Mucosa of descending colon (tissue), 3 donors: ENCODE measurements at regions not wholly inside any gene's neighbourhood (a gene's known extent, or its start where the extent isn't known, plus 50 kb on each side); places are given as distances from the start of the nearest gene placed in this dataset.

Experiments used
- ATAC-seq: fragments of 200-7000 bp; cut with Tn5 transposase; one replicate; pipeline ENCODE4 v1.9.1; 2020; ENCODE audit warnings: mild to moderate bottlenecking, moderate library complexity
- DNase-seq, 3 donors: peaks; one replicate each; pipeline ENCODE4 v3.0.0-alpha.2; 2020
- H3K36me3 ChIP-seq: fragments of 200-600 bp; one replicate; pipeline ENCODE4 v1.8.0; 2021; ENCODE audit warnings: low read depth, mild to moderate bottlenecking
- H3K4me1 ChIP-seq: fragments of 200-600 bp; one replicate; pipeline ENCODE4 v1.8.0; 2021; ENCODE audit warnings: low read depth, mild to moderate bottlenecking
- H3K4me3 ChIP-seq: fragments of 200-600 bp; one replicate; pipeline ENCODE4 v1.8.0; 2021; ENCODE audit warnings: mild to moderate bottlenecking
- H3K9me3 ChIP-seq: fragments of 200-600 bp; one replicate; pipeline ENCODE4 v1.8.0; 2021; ENCODE audit warnings: mild to moderate bottlenecking
- CTCF ChIP-seq: fragments of 200-600 bp; IDR thresholded peaks from one replicate; pipeline ENCODE4 v1.8.0; 2022; ENCODE audit warnings: antibody characterized with exemption, mild to moderate bottlenecking
- intact Hi-C, 2 donors: fragments of 100-400 bp; cut with DNase I in 1 of 2; cut with micrococcal nuclease in 1 of 2; formaldehyde crosslinking; loops; one replicate each; pipeline versions ENCODE4 v1.11.0 to v1.11.1; 2022; cut with DNase I, micrococcal nuclease
- donor health status: DM: no; HTN: no; CAD: no; lungs with moderate emphysema.
- donor health status: DM: no; HTN: no; CAD: no.
- donor health status: DM: no; HTN: yes; CAD: no.

DNA sequence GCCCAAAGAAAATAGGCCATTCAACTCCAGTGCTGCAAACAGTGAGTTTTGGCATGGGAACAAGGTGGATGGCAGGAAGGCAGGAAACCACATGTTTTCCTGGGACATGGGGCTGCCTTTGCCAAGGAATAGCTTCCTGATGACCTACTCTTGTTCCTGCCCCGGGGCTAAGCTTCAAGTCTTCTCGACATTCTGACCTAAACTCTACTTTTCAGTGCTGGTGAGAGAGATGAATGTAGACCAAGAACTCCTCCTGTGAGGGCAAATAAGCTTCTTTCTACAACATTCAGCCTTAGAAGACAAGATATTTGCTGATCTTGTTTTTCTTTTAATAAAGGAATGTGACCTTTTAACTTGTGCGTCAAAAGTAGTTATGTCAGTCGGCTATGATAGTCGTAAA lies 199.0 kb downstream of the GPR37 start:
- intact Hi-C loops = no loop called here
- no peak for ATAC-seq

GRCh38 chr7:124557587-124557986 lies 208.0 kb downstream of the GPR37 start:
- TF ChIP-seq CTCF = no peak
- intact Hi-C loops = no loop called here
- DNase-seq = no peak
- no peaks in the 10 kb centered on the region for H3K4me1 ChIP-seq
- no peaks in the 10 kb centered on the region for H3K9me3 ChIP-seq
- H3K36me3 ChIP-seq = no peaks in the 10 kb centered on the region
- ATAC-seq = no peak
- no peak overlapping the region for H3K4me3 ChIP-seq

More for the DNA sequence above, 199.0 kb downstream of the GPR37 start:
- Histone ChIP-seq H3K9me3 (no peaks in the 10 kb centered on the region), H3K4me1 (no peaks in the 10 kb centered on the region), H3K36me3 (no peaks in the 10 kb centered on the region), H3K4me3 (no peak overlapping the region)
- DNase-seq = no peak
- no peak for TF ChIP-seq CTCF

DNA sequence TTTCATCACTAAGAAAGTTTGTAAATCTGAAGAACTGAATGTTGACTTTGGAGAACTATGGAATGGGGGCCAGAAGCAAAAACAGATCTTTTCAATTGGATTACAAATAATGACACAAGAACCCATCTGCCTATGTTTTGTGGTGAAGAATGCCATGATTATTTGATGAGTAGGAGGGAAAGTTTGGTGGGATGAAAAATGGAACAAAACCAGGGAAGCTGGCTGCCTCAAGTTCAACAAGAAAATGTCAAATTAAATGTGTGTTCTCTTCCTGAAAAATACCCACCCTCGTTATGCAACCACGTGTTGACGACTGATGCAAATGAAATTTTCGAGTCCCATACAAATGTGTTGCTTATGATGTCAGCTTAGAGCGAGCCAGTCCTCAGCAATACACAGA lies 208.5 kb downstream of the GPR37 start:
- intact Hi-C loops = no loop called here
- H3K4me1 ChIP-seq = no peaks in the 10 kb centered on the region
- no peaks in the 10 kb centered on the region for H3K36me3 ChIP-seq
- H3K9me3 ChIP-seq = no peaks in the 10 kb centered on the region
- no peak for TF ChIP-seq CTCF
- no peak overlapping the region for H3K4me3 ChIP-seq
- no peak for DNase-seq
- no peak for ATAC-seq

DNA sequence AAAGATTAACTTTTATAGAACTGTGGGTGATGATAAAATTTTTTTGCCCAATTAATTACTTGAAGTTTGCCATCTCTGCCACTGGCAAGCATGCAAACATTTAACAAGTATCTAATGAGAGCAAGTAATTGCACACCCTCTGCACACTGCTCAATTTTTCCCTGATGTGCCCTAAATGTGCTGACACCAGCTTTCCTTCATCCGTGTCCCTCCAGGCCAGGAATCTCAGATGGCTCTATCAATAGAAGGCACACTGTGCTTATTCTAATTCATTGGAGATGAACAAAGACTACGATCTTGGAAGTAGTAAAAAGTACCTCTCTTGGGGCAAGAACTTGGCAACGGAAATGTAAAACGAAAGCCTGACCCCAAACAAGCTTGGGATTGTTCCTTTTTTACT lies 212.1 kb downstream of the GPR37 start:
- H3K9me3 ChIP-seq = no peaks in the 10 kb centered on the region
- no peak for TF ChIP-seq CTCF
- no peaks in the 10 kb centered on the region for H3K4me1 ChIP-seq
- DNase-seq (no peak), ATAC-seq (no peak)
- no peaks in the 10 kb centered on the region for H3K36me3 ChIP-seq
- intact Hi-C loops = no loop called here
- no peak overlapping the region for H3K4me3 ChIP-seq

DNA sequence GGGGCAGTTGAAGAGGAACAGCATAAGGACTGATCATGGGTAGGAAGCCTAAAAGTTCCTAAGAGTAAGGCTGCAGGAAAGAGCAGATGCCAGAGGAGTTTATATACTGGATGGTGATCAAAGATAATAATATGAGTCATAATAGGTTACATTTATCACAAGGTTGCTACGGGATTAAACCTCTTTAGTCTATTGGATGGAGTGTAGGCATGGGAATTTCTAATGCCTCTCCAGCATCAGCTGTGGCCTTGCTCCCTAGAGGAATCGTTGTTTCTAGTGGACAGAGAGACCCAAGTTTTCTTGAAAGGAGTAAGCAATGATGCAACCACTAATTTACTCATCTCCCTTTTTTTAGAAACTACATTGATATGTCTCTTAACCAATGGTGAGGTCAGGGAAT lies 213.4 kb downstream of the GPR37 start:
- ATAC-seq (no peak), DNase-seq (no peak)
- Histone ChIP-seq H3K4me1 (no peaks in the 10 kb centered on the region), H3K9me3 (no peaks in the 10 kb centered on the region), H3K36me3 (no peaks in the 10 kb centered on the region), H3K4me3 (no peak overlapping the region)
- intact Hi-C loops = no loop called here
- no peak for TF ChIP-seq CTCF

DNA sequence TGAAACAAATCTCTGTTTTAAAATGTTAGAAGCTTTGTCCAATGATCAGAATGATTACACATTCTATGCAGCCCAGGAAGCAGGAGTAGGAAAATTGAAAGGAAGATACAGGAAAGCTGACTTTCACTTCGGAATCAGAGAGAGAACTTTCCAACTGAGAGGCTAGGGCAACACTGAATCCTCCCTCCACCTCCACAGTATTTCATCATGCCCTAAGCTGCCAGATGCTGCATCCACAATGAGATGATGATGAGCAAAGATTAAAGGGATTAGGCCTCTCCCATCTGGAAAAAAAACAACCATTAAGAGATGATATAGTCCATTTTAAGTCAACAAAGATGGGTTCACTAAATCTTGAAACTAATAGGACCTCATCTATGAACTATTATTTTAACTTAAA lies 215.6 kb downstream of the GPR37 start:
- Histone ChIP-seq H3K36me3 (no peaks in the 10 kb centered on the region), H3K4me1 (no peaks in the 10 kb centered on the region), H3K4me3 (no peak overlapping the region), H3K9me3 (no peaks in the 10 kb centered on the region)
- DNase-seq = no peak
- intact Hi-C loops = no loop called here
- TF ChIP-seq CTCF = no peak
- ATAC-seq = no peak
